Daoy (cell line): ENCODE measurements at regions not wholly inside any gene's neighbourhood (a gene's known extent, or its start where the extent isn't known, plus 50 kb on each side); places are given as distances from the start of the nearest gene placed in this dataset.

Experiments used
- DNase-seq: peaks from one replicate; pipeline ENCODE4 v3.0.0-alpha.2; 2015; ENCODE audit warnings: low read depth

GRCh38 chr11:103662880-103663279 is 373.6 kb upstream of the DDI1 start:
- no peak for DNase-seq

- no peak for DNase-seq
These were observed 367.6 kb upstream of the DDI1 start for GRCh38 chr11:103668859-103669258.

GRCh38 chr11:103671143-103671651 is 365.2 kb upstream of the DDI1 start:
- no peak for DNase-seq

GRCh38 chr11:103673773-103674172 is 362.7 kb upstream of the DDI1 start:
- no peak for DNase-seq

GRCh38 chr11:103676413-103676812 is 360.0 kb upstream of the DDI1 start:
- no peak for DNase-seq

GRCh38 chr11:103680826-103681225 is 355.6 kb upstream of the DDI1 start:
- DNase-seq = no peak

- DNase-seq = no peak
These were observed 354.6 kb upstream of the DDI1 start for GRCh38 chr11:103681855-103682254.

GRCh38 chr11:103682318-103683184 is 353.9 kb upstream of the DDI1 start:
- peak; percentile 4 for DNase-seq

- no peak for DNase-seq
These were observed 352.9 kb upstream of the DDI1 start for GRCh38 chr11:103683576-103683975.

GRCh38 chr11:103688924-103689323 is 347.5 kb upstream of the DDI1 start:
- no peak for DNase-seq

- DNase-seq = no peak
These were observed 346.1 kb upstream of the DDI1 start for GRCh38 chr11:103690356-103690755.

GRCh38 chr11:103696123-103696522 is 340.3 kb upstream of the DDI1 start:
- DNase-seq = no peak

GRCh38 chr11:103699216-103699615 is 337.2 kb upstream of the DDI1 start:
- DNase-seq = no peak

- no peak for DNase-seq
These were observed 336.8 kb upstream of the DDI1 start for GRCh38 chr11:103699656-103700055.

GRCh38 chr11:103700622-103701021 is 335.8 kb upstream of the DDI1 start:
- no peak for DNase-seq

- no peak for DNase-seq
These were observed 333.0 kb upstream of the DDI1 start for GRCh38 chr11:103703437-103703836.

GRCh38 chr11:103703954-103704353 is 332.5 kb upstream of the DDI1 start:
- no peak for DNase-seq

- no peak for DNase-seq
These were observed 330.8 kb upstream of the DDI1 start for GRCh38 chr11:103705642-103706041.

- DNase-seq = no peak
These were observed 327.1 kb upstream of the DDI1 start for GRCh38 chr11:103709371-103709770.

GRCh38 chr11:103714246-103714645 is 322.2 kb upstream of the DDI1 start:
- DNase-seq = no peak

- DNase-seq = no peak
These were observed 320.1 kb upstream of the DDI1 start for GRCh38 chr11:103716363-103716762.

- no peak for DNase-seq
These were observed 309.2 kb upstream of the DDI1 start for GRCh38 chr11:103727262-103727661.

- DNase-seq = no peak
These were observed 306.8 kb upstream of the DDI1 start for GRCh38 chr11:103729617-103730016.
